Gastrocnemius medialis (tissue), 4 donors: ENCODE measurements at regions not wholly inside any gene's neighbourhood (a gene's known extent, or its start where the extent isn't known, plus 50 kb on each side); places are given as distances from the start of the nearest gene placed in this dataset.

Source experiments
- POLR2A ChIP-seq, 2 donors: fragments of 450-650 bp; IDR thresholded peaks; one replicate each; pipeline ENCODE4 v1.6.1; 2017; ENCODE audit warnings: antibody characterized with exemption in 2 of 2, mild to moderate bottlenecking in 2 of 2, moderate library complexity in 2 of 2
- TF ChIP-seq, protein P1 (sequence below), 5 experiments: fragments of 450-650 bp in 3 of 5; fragments of 200-600 bp in 2 of 5; sonication (generic) in 2 of 5; IDR thresholded peaks in 4 of 5; conservative IDR thresholded peaks in 1 of 5; 1 replicate in 4 of 5; 2 replicates in 1 of 5; pipeline ENCODE4 v1.5.1; 2016 to 2019; ENCODE audit warnings: antibody characterized with exemption in 5 of 5, mild to moderate bottlenecking in 3 of 5, moderate library complexity in 3 of 5

DNA sequence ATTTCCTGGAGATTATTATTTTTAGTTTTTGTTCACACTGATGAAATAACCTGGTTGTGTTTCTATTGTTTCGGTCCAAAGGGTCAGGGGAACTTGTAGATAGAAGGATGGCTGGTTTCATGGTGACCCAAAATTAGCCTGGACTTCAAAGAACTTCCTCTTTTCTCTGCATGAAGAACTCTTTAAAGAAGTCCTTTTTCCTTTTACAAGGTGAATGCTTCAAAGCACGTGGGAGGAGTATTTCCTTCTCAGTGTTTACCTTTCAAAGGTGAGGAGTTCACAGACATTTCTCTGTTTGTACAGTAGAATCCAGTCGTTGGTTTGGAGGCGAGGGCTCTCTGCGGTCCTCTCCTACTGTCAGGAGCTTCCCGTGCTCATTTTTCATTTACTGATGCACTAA is 561.7 kb downstream of the GATA3 start:
- TF ChIP-seq POLR2A (IDR thresholded peaks at IDR 0.05), result no peak
- TF ChIP-seq, protein P1, sequence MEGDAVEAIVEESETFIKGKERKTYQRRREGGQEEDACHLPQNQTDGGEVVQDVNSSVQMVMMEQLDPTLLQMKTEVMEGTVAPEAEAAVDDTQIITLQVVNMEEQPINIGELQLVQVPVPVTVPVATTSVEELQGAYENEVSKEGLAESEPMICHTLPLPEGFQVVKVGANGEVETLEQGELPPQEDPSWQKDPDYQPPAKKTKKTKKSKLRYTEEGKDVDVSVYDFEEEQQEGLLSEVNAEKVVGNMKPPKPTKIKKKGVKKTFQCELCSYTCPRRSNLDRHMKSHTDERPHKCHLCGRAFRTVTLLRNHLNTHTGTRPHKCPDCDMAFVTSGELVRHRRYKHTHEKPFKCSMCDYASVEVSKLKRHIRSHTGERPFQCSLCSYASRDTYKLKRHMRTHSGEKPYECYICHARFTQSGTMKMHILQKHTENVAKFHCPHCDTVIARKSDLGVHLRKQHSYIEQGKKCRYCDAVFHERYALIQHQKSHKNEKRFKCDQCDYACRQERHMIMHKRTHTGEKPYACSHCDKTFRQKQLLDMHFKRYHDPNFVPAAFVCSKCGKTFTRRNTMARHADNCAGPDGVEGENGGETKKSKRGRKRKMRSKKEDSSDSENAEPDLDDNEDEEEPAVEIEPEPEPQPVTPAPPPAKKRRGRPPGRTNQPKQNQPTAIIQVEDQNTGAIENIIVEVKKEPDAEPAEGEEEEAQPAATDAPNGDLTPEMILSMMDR (IDR thresholded peaks at IDR 0.05 in 4 of 5, conservative IDR thresholded peaks at IDR 0.05 in 1 of 5), result no peak
